ENCODE measurements at regions not wholly inside any gene's neighbourhood (a gene's known extent, or its start where the extent isn't known, plus 50 kb on each side); places are given as distances from the start of the nearest gene placed in this dataset.
"Not testable (repeated sequence)": the region's sequence is repeated elsewhere in the genome, so short reads cannot be mapped to it uniquely, and the experiment has no call there.

DNA sequence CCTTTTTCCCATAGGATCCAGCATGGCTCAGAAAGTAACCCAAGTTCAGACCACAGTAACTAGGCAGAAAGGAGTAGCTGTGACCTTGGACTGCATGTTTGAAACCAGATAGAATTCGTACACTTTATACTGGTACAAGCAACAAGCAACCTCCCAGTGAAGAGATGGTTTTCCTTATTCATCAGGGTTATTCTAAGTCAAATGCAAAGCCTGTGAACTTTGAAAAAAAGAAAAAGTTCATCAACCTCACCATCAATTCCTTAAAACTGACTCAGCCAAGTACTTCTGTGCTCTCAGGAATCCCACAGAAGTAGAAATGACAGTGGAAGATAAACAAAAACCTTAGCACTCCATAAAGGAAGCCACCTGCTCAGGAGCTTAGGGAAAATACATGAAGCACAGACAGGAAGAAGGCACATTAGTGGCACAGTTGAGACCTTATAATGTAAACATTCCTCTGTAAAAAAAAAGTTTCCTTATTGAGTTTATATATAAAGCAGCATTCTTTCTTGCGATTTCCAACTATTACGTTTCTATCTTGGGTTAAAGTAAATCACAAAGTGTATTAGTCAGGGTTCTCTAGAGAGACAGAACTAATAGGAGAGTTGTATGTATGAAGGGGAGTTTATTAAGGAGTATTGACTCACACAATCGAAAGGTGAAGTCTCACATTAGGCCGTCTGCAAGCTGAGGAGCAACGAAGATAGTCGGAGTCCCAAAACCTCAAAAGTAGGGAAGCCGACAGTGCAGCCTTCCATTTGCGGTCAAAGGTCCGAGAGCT lies 398.4 kb downstream of the DAD1 start:
- DNase-seq (ENCODE audit: low spot score): no peak

GRCh38 chr14:22189881-22190280 lies 399.1 kb downstream of the DAD1 start:
- DNase-seq (ENCODE audit: low spot score): no peak

DNA sequence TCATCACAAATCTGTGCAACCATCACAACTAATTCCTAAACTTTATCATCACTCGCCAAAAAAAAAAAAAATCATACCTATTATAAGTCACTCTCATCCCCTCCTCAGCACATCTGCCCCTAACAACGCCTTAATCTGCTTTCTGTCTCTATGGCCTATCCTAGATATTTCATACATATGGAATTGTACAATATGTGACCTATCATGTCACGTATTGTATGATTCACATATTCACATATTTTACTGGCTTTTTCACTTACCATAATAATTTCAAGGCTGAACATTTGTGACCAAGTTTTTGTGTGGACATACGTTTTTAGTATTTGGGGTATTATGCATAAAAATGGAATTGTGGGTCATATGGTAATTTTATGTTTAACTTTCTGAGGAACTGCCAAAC lies 400.7 kb downstream of the DAD1 start:
- DNase-seq (ENCODE audit: low spot score): no peak

- no peak for DNase-seq (ENCODE audit: low spot score)
Observed at GRCh38 chr14:22185789-22186188, 403.2 kb downstream of the DAD1 start.

DNA sequence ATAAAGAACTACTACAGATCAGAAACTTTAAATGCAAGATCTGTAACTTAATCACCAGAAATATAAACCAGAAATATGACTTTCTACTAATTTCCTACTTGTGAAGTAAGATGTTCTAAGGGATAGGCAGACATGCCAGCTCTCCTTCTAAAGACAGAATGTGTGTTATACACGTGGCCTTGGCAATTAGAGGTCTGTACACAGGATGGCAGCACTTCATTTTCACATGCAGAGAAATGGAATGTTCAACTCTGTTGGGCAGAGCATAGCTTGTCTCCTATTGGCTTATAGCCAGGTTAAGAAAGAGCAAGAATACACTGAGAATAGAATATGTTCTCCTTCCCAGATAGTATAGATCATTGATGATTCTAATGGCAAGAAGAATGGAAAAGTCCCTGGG lies 403.8 kb downstream of the DAD1 start:
- DNase-seq (ENCODE audit: low spot score): no peak

DNA sequence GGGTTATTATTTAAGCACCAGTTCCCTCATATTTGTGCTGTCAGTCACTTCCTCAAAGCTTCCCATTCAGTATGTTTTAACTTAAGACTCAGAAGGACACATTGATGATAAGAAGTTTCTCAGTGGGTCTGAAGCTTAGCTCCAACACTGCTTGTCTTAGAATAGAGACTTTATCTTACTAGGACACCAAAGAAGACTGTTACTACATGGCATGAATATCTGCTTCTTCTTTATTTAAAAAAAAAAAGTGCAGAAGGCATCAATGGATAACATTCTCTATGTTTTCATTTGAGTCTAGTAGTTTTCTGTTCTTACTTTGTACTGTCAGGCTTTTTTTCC lies 404.2 kb downstream of the DAD1 start:
- DNase-seq (ENCODE audit: low spot score): no peak

DNA sequence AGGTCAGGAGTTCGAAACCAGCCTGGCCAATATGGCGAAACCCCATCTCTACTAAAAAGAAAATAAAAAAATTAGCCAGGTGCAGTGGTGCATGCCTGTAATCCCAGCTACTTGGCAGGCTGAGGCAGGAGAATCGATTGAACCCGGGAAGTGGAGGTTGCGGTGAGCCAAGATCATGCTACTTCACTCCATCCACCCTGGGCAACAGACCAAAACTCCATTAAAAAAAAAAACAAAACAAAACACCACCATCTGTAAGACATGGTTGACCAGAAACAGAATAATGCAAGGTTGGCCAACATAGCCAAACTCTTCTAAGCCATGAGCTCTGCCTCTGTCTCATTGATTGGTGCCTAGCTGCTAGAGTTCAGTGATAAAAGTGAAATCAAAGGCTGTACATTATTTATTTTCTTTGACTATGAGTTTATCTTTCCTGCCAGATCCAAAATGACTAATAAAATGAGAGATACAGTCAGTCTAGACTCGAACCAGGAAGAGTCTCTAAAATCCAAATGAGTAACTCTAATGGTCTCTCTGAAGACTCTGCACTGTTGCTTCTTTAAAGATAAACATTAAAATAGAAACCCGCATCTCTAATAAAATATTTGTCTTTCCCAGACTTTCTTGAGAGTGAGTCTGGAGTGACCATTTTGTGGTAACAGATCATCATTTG lies 404.7 kb downstream of the DAD1 start:
- DNase-seq (ENCODE audit: low spot score): no peak

DNA sequence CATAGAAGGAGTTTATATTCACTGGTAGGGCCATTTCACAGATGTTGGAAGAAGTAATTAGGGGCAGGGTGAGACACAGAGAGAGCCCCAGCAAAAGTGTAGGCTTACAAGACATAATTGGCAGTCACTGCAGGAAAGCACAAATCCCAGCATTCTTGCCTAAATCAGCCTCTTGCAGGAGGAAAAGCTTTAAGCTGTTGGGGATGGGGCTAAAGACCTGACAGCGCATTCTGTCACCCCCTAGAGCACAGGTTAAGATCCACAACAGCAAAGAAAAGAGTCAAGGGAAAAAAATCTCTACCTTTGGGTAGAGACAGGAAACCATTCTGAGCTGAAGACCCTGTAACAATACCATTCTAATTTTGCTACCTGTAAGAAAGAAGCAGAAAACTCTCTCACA lies 409.0 kb downstream of the DAD1 start:
- no peak for DNase-seq (ENCODE audit: low spot score)

GRCh38 chr14:22179190-22179589 lies 409.8 kb downstream of the DAD1 start:
- DNase-seq (ENCODE audit: low spot score): no peak

- no peak for DNase-seq (ENCODE audit: low spot score)
Observed at GRCh38 chr14:22178333-22178839, 410.6 kb downstream of the DAD1 start.

DNA sequence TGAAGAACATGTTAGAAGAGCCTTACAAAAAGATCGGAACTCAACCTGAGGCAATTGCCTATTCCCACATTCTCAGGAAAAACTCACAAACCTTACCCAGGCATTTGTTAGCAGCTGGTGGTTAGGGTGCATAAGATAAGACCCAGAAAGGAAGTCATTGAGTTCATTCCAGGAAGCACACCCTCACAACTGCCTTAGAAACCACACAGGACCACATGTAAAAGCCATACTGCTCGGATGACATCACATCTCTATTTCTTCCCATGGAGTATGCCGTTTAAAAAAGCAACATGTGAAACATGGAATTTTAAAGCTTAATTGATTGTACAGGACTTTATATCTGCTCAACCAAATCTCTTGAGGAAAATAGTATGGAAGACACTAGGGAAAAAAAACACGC lies 411.2 kb downstream of the DAD1 start:
- DNase-seq (ENCODE audit: low spot score): no peak

- DNase-seq (ENCODE audit: low spot score): no peak
Observed at GRCh38 chr14:22176957-22177356, 412.1 kb downstream of the DAD1 start.

GRCh38 chr14:22175278-22175558 lies 413.8 kb downstream of the DAD1 start:
- not testable (repeated sequence) for DNase-seq (ENCODE audit: low spot score)

DNA sequence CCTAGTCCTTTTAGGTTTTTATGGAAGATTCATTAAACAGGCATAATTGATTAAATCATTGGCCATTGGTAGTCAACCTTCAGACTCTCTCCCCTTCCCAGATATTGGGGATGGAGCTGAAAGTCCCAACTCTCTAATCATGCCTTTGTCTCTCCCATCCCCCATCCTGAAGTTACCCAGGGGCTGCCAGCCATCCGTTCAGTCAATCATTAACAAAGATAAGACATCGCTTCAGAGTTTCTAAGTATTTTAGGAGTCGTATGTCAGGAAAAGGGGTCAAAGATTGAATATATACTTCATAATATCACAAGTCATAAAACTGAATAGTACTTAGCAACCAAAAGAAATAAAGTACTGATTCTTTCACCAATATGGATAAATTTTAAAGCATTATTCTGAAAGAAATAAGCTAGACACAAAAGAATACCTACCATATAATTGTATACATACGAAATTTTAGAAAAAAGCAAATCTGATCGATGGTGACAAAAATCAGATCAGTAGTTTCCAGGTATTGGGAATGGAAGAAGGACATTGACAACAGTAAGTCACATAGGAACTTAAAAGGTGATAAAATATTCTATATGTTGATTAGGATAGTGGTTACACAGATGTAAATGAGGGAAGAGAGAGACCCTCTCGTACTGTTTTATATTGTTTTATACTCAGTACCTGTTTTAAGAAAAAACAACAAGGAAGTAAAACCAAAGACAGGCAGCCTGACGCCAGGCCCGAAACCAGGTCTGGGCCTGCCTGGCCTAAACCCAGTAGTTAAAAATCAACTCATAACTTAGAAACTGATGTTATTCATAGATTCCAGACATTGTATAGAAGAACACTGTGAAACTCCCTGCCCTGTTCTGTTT lies 414.4 kb downstream of the DAD1 start:
- DNase-seq (ENCODE audit: low spot score): no peak

DNA sequence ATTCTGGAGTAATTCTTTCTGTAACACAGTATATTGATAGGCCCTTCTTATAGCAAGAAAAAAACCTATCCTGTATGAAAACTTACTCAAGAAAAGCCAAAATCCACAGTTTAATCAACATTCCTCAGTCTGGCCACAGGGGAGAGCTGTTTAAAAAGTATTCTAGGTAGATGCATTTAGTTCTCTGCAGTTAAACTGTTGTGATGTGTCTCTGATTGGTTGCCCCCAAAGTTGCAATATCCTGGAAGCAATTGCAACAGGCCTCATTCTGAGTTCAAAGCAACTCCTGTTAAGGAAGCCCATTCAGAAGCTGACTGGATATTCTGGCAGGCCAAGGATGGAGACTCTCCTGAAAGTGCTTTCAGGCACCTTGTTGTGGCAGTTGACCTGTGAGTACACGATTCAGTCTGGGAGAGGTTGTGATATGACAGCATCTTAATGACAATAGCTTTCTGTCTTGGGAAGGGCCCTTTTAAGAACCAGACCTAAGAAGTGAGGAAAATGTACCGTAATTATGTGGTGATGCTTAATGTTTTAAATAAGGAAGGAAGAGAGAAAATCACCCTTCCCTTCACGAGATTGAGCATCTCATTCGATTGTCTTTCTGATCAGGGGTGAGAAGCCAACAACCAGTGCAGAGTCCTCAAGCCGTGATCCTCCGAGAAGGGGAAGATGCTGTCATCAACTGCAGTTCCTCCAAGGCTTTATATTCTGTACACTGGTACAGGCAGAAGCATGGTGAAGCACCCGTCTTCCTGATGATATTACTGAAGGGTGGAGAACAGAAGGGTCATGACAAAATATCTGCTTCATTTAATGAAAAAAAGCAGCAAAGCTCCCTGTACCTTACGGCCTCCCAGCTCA lies 420.7 kb downstream of the DAD1 start:
- DNase-seq (ENCODE audit: low spot score): no peak

DNA sequence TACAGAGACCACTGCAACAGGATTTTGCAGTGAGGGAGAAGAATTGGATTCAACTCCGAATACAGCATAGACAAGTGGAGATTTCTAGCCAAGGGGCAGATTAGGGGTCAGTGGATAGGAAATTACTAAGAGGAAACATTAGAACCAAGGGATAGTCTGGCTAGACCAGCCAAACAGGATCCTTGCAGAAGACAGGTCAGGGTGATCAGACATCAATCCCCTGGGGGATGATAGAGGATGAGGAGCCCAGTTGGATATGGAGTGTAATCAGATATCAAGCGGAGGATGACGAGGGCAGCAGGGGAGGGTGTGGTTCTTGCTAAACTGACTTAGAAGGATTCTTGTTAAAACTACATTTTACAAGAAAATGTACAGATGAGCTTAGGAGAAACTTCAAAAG lies 424.4 kb downstream of the DAD1 start:
- no peak for DNase-seq (ENCODE audit: low spot score)

DNA sequence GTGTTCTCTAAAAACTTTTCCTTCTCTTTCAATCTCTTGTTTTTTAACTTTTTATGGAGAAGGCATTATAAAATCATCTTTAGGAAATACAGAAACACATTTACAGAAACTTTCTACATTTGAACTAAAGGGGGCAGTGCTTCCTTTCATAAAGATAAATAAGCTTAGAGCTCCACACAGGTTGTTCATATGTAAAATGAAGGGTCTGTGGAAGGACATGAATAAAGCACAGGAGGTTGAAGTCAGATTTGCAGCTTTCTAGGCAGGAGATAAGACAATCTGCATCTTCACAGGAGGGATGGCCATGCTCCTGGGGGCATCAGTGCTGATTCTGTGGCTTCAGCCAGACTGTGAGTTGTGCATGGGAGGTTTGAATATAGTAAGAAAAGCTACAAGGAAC lies 426.0 kb downstream of the DAD1 start:
- DNase-seq (ENCODE audit: low spot score): no peak

DNA sequence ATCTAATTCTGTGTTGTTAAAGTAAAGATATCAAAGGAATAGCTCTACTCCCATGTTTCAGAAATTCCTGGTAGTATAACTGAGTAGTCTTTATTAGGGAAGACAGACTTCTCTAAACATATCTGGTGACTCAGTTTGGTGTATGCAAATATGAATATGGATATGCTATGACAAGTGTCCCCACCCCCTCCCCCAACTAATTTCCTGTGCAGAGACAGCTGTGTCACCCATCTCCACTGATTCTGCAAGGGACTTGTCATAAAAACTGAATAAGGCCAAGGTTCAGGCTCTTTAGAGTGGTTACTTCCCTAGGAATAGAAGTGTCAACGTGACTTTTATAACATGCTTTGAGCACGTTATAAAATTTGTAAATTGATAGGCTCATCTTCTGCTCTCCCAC lies 429.1 kb downstream of the DAD1 start:
- no peak for DNase-seq (ENCODE audit: low spot score)

DNA sequence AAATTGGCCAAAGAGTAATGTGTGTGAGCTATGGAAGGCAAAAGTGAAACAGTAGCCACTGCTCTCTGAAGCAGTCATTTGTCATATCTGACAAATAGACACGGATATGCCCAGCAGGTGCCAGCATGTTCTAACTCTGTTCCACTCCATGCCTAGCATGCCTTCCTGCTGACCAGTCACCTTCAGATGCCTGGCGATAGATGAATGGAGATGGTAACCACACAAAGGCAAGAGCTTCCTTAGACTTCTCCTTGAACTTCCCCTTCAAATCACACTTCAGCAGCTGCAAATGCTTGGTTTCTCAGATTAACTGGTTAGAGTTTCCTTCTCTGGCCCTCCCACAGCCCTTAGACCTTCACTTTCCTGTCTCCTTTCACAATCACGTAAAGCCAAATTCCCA lies 429.9 kb downstream of the DAD1 start:
- no peak for DNase-seq (ENCODE audit: low spot score)

DNA sequence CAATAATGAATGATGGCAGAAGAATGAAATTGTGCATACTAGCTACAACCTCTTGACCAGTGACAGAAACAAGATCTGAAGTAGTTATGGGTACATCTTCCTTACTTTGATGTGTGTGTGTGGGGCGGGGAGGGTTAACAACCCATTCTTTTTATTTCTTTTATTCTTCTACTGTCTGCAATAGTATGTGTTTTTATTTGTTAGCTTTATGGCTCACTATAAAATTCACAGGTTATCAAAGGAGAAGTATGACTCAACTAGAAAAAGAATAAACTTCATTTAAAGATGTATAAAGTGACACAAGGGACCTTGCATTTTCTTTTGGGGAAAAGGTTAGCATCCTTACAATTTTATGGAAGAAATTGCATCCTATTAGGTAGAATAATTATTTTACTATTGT lies 430.5 kb downstream of the DAD1 start:
- DNase-seq (ENCODE audit: low spot score): no peak

- no peak for DNase-seq (ENCODE audit: low spot score)
Observed at GRCh38 chr14:22155571-22155970, 433.5 kb downstream of the DAD1 start.

DNA sequence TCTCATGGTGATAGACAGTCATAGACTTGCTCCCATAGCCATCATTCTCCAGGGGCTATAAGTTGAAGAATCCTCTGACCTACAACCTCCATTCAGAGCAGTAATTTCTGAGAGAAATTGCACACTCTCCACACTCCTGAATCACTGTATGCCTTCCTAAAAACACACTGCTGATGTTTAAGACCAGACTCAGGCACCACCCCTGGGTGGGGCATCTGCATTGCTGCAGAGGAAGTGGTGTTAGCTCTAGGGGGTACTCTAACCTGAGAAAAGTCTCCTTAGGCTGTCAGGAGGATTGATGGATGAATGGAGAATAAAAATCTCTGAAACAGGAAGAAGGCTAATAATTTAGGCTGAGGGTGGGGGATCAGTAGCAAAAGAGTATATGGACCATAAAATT lies 436.1 kb downstream of the DAD1 start:
- DNase-seq (ENCODE audit: low spot score): no peak

Data from germinal center (tissue), 1 donor.